WI38 (cell line): ENCODE measurements at regions not wholly inside any gene's neighbourhood (a gene's known extent, or its start where the extent isn't known, plus 50 kb on each side); places are given as distances from the start of the nearest gene placed in this dataset.
"Not testable (repeated sequence)": the region's sequence is repeated elsewhere in the genome, so short reads cannot be mapped to it uniquely, and the experiment has no call there.

Experiments
- H3K4me3 ChIP-seq: 2 replicates; pipeline ENCODE4 v1.5.1; 2011; ENCODE audit warnings: low read depth, mild to moderate bottlenecking, control low read depth, low read length
- CTCF ChIP-seq: IDR thresholded peaks from 2 replicates; pipeline ENCODE4 v1.5.1; 2012; ENCODE audit warnings: low read depth, mild to moderate bottlenecking, control low read depth, low read length

- TF ChIP-seq CTCF = peak; percentile 82
- H3K4me3 ChIP-seq = peak overlapping the region; percentile 21; the same call in 1 of the 2 replicates
Measured at GRCh38 chr17:77331301-77331864, 190.6 kb downstream of the SEC14L1 start.

GRCh38 chr17:77332034-77332971 is 191.5 kb downstream of the SEC14L1 start:
- no peak for TF ChIP-seq CTCF
- H3K4me3 ChIP-seq = no peak overlapping the region

GRCh38 chr17:77332981-77333685 is 192.4 kb downstream of the SEC14L1 start:
- H3K4me3 ChIP-seq = no peak overlapping the region
- no peak for TF ChIP-seq CTCF

GRCh38 chr17:77337150-77337549 is 196.4 kb downstream of the SEC14L1 start:
- no peak overlapping the region for H3K4me3 ChIP-seq
- no peak for TF ChIP-seq CTCF

DNA sequence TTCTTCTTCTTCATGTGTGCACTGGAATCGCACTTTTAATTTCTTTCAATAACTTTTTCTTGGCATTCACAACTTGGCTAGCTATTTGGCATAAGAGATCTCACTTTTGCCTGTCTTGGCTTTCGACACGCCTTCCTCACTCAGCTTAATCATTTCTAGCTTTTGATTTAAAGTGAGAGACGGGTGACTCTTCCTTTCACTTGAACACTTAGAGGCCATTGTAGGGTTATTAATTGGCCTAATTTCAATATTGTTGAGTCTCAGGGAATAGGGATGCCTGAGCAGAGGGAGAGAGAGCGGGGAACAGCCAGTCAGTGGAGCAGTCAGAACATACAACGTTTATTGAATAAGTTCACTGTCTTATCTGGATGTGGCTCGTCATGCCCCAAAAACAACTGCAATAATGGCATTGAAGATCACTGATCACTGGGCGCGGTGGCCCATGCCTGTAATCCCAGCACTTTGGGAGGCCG is 200.3 kb downstream of the SEC14L1 start:
- TF ChIP-seq CTCF = no peak
- H3K4me3 ChIP-seq = no peak overlapping the region

- H3K4me3 ChIP-seq = not testable (repeated sequence)
Measured at GRCh38 chr17:77342656-77342990, 201.9 kb downstream of the SEC14L1 start.

DNA sequence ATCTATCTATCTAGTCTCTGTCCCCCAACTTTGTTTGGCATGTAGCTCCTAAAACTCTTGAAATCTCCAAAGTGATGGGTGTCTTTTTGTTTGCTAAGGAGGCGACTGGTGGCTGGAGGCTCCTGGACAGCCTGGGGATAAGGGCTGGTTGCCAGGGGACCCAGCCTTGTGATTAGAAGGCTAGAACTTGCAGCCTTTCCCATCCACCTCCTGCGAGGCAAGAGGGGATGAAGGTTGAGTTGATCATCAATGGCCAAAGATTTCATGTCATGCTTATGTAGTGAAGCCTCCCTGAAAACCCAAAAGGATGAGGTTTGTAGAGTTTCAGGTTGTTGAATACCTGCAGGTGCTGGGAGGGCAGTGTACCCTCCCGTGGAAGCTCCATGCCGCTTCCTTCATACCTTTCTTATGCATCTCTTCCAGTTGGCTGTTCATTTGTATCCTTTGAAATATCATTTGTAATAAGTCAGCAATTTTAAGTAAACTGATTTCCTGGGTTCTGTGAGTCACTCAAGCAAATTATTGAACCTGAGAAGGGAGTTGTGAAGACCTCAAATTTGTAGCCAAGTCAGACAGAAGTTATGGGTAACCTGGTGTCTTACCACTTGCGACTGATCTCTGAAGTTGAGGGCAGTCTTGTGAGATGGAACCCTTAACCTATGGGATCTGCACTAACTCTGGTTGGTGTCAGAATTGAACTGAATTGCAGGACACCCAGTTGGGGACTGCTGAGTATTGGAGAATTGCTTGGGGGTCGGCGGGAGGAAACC is 202.4 kb downstream of the SEC14L1 start:
- no peak for TF ChIP-seq CTCF
- H3K4me3 ChIP-seq = no peak overlapping the region
